Neural progenitor cell (in vitro differentiated cells): ENCODE measurements at regions not wholly inside any gene's neighbourhood (a gene's known extent, or its start where the extent isn't known, plus 50 kb on each side); places are given as distances from the start of the nearest gene placed in this dataset.

Experiments
- DNase-seq: peaks from one replicate; pipeline ENCODE4 v3.0.0-alpha.2; 2016; ENCODE audit warnings: low spot score
- H2AFZ ChIP-seq: fragments of 200-600 bp; sonication (generic); replicated peaks from 2 replicates; pipeline ENCODE4 v1.6.1; 2016; ENCODE audit warnings: antibody characterized with exemption
- H3F3A ChIP-seq: fragments of 200-600 bp; sonication (generic); 2 replicates; pipeline ENCODE4 v1.6.1; 2016; ENCODE audit warnings: antibody characterized with exemption, low read depth
- H3K27ac ChIP-seq: fragments of 200-600 bp; sonication (generic); 2 replicates; pipeline ENCODE4 v1.5.1; 2016; ENCODE audit warnings: mild to moderate bottlenecking
- H3K27me3 ChIP-seq: fragments of 200-600 bp; sonication (generic); 2 replicates; pipeline ENCODE4 v1.6.1; 2016; ENCODE audit warnings: mild to moderate bottlenecking, moderate library complexity
- H3K36me3 ChIP-seq: fragments of 200-600 bp; sonication (generic); 2 replicates; pipeline ENCODE4 v1.5.1; 2016
- H3K4me1 ChIP-seq: fragments of 200-600 bp; sonication (generic); 2 replicates; pipeline ENCODE4 v1.6.1; 2016; ENCODE audit warnings: mixed run types
- H3K4me2 ChIP-seq: fragments of 200-600 bp; sonication (generic); 2 replicates; pipeline ENCODE4 v1.6.1; 2016
- H3K4me3 ChIP-seq: fragments of 200-600 bp; sonication (generic); 2 replicates; pipeline ENCODE4 v1.5.1; 2016
- H3K79me2 ChIP-seq: fragments of 200-600 bp; sonication (generic); 2 replicates; pipeline ENCODE4 v1.6.1; 2016; ENCODE audit warnings: low read depth
- H3K9ac ChIP-seq: fragments of 200-600 bp; sonication (generic); 2 replicates; pipeline ENCODE4 v1.6.1; 2016
- H3K9me3 ChIP-seq: fragments of 200-600 bp; sonication (generic); 2 replicates; pipeline ENCODE4 v1.5.1; 2016; ENCODE audit warnings: low read depth
- H4K20me1 ChIP-seq: fragments of 200-600 bp; sonication (generic); 2 replicates; pipeline ENCODE4 v1.6.1; 2016; ENCODE audit warnings: low read depth
- H3K27ac Mint-ChIP-seq: 3 replicates; pipeline ENCODE4 v1.8.0; 2021; ENCODE audit warnings: mixed read lengths
- H3K27me3 Mint-ChIP-seq: 2 replicates; pipeline ENCODE4 v1.8.0; 2022; ENCODE audit warnings: low read depth, mild to moderate bottlenecking, inconsistent platforms, moderate library complexity, mixed read lengths; ENCODE audit not compliant: insufficient read depth
- H3K36me3 Mint-ChIP-seq: 3 replicates; pipeline ENCODE4 v1.8.0; 2021; ENCODE audit warnings: mixed read lengths
- H3K4me1 Mint-ChIP-seq: 3 replicates; pipeline ENCODE4 v1.8.0; 2021; ENCODE audit warnings: mixed read lengths
- H3K4me3 Mint-ChIP-seq: 3 replicates; pipeline ENCODE4 v1.8.0; 2021; ENCODE audit warnings: mild to moderate bottlenecking, moderate library complexity, mixed read lengths
- H3K9me3 Mint-ChIP-seq: 3 replicates; pipeline ENCODE4 v1.8.0; 2020; ENCODE audit warnings: mixed read lengths
- EZH2 ChIP-seq: fragments of 200-600 bp; sonication (generic); IDR thresholded peaks from 2 replicates; pipeline ENCODE4 v1.6.1; 2017; ENCODE audit warnings: antibody characterized with exemption, mild to moderate bottlenecking, moderate library complexity
- EZH2phosphoT487 ChIP-seq: fragments of 200-600 bp; sonication (generic); IDR thresholded peaks from 2 replicates; pipeline ENCODE4 v1.6.1; 2017; ENCODE audit warnings: antibody characterized with exemption
- TF ChIP-seq, protein P1 (sequence below): fragments of 200-600 bp; sonication (generic); IDR thresholded peaks from 2 replicates; pipeline ENCODE4 v1.5.1; 2017; ENCODE audit warnings: antibody characterized with exemption, mild to moderate bottlenecking

DNA sequence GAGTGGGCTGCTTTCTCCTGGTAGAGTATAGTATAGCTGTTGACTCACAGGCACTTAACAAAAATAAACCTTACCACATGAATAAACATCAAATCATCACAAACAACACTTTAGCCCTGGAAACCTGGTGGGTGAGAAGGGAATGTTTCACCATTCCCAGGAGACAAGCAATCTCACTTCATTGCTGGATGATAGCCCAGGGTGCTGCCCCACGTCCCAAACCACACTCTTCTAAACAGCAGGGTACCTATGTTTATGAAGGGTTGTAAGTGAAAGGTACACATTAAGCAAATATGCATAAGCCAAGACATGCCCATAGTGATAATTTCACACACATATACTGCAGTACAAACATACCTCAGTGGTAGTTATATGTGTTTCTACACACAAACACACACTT, 276.2 kb downstream of the FGFR2 start:
- no peak for TF ChIP-seq EZH2
- TF ChIP-seq, protein P1, sequence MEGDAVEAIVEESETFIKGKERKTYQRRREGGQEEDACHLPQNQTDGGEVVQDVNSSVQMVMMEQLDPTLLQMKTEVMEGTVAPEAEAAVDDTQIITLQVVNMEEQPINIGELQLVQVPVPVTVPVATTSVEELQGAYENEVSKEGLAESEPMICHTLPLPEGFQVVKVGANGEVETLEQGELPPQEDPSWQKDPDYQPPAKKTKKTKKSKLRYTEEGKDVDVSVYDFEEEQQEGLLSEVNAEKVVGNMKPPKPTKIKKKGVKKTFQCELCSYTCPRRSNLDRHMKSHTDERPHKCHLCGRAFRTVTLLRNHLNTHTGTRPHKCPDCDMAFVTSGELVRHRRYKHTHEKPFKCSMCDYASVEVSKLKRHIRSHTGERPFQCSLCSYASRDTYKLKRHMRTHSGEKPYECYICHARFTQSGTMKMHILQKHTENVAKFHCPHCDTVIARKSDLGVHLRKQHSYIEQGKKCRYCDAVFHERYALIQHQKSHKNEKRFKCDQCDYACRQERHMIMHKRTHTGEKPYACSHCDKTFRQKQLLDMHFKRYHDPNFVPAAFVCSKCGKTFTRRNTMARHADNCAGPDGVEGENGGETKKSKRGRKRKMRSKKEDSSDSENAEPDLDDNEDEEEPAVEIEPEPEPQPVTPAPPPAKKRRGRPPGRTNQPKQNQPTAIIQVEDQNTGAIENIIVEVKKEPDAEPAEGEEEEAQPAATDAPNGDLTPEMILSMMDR = no peak
- no peak for TF ChIP-seq EZH2phosphoT487
- Mint-ChIP-seq H3K9me3 (peaks cover 10% of the 10 kb centered on the region), H3K27ac (no peak overlapping the region), H3K27me3 (peaks cover 2% of the 10 kb centered on the region), H3K4me1 (peaks cover 3% of the 10 kb centered on the region), H3K36me3 (no peaks in the 10 kb centered on the region), H3K4me3 (no peak overlapping the region)
- Histone ChIP-seq H3K79me2 (no peaks in the 10 kb centered on the region), H3K4me3 (no peak overlapping the region), H3K27ac (no peak overlapping the region), H2AFZ (no peak overlapping the region), H3F3A (no peaks in the 10 kb centered on the region), H3K9me3 (no peaks in the 10 kb centered on the region), H3K4me1 (no peaks in the 10 kb centered on the region), H3K4me2 (no peak overlapping the region), H3K36me3 (no peaks in the 10 kb centered on the region), H3K9ac (no peak overlapping the region), H4K20me1 (no peaks in the 10 kb centered on the region), H3K27me3 (no peaks in the 10 kb centered on the region)
- no peak for DNase-seq

DNA sequence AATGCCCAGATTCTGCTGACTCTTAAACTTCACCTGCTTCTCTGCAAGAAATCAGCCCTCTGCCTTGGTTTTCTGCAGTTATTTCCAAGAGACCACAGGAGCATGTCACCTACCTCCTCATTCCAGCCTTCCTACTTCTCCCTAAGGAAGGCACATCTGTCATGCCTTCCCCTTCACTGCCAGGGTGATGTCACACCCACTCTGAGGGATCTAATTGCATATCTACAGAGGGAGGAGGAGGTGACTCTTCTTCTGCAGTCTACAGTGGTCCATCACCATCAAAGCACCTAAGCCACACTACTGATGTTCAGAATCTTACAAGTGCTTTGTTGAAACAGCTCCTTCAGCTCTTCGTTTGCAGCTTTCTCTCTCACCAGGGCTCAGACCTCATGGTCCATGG, 275.5 kb downstream of the FGFR2 start:
- Mint-ChIP-seq H3K36me3 (no peaks in the 10 kb centered on the region), H3K4me3 (no peak overlapping the region), H3K27me3 (peaks cover 2% of the 10 kb centered on the region), H3K27ac (no peak overlapping the region), H3K4me1 (peaks cover 3% of the 10 kb centered on the region), H3K9me3 (peaks cover 10% of the 10 kb centered on the region)
- Histone ChIP-seq H3K4me3 (no peak overlapping the region), H3K9ac (no peak overlapping the region), H2AFZ (no peak overlapping the region), H3K36me3 (no peaks in the 10 kb centered on the region), H3K27me3 (no peaks in the 10 kb centered on the region), H3F3A (no peaks in the 10 kb centered on the region), H3K4me2 (no peak overlapping the region), H3K9me3 (no peaks in the 10 kb centered on the region), H3K27ac (no peak overlapping the region), H3K79me2 (no peaks in the 10 kb centered on the region), H4K20me1 (no peaks in the 10 kb centered on the region), H3K4me1 (no peaks in the 10 kb centered on the region)
- TF ChIP-seq EZH2 (no peak), EZH2phosphoT487 (no peak)
- TF ChIP-seq, protein P1 = no peak
- no peak for DNase-seq

- no peak overlapping the region for H3K27ac Mint-ChIP-seq
- Histone ChIP-seq H3K4me2 (no peak overlapping the region), H3K9ac (no peak overlapping the region), H4K20me1 (no peaks in the 10 kb centered on the region), H3K9me3 (no peaks in the 10 kb centered on the region), H3K27ac (no peak overlapping the region), H3F3A (no peaks in the 10 kb centered on the region), H3K79me2 (no peaks in the 10 kb centered on the region), H3K27me3 (no peaks in the 10 kb centered on the region), H2AFZ (no peak overlapping the region), H3K4me1 (no peaks in the 10 kb centered on the region), H3K4me3 (no peak overlapping the region), H3K36me3 (no peaks in the 10 kb centered on the region)
- no peak for DNase-seq
- peaks cover 3% of the 10 kb centered on the region for H3K4me1 Mint-ChIP-seq
- no peak for TF ChIP-seq EZH2
- TF ChIP-seq EZH2phosphoT487 = no peak
- TF ChIP-seq, protein P1 = no peak
- H3K4me3 Mint-ChIP-seq = no peak overlapping the region
- peaks cover 3% of the 10 kb centered on the region for H3K27me3 Mint-ChIP-seq
- no peaks in the 10 kb centered on the region for H3K36me3 Mint-ChIP-seq
- peaks cover 10% of the 10 kb centered on the region for H3K9me3 Mint-ChIP-seq
Observed at GRCh38 chr10:121323443-121323842, 274.8 kb downstream of the FGFR2 start.
